Retinal pigment epithelial cell (primary cell): ENCODE measurements at regions not wholly inside any gene's neighbourhood (a gene's known extent, or its start where the extent isn't known, plus 50 kb on each side); places are given as distances from the start of the nearest gene placed in this dataset.

Experiments
- DNase-seq: peaks from one replicate; pipeline ENCODE4 v3.0.0-alpha.2; 2010; ENCODE audit warnings: low read depth
- H3K4me3 ChIP-seq: 2 replicates; pipeline ENCODE4 v1.5.1; 2011; ENCODE audit warnings: mild to moderate bottlenecking, low read length, control low read depth, moderate library complexity
- TF ChIP-seq, protein P1 (sequence below): conservative IDR thresholded peaks from 2 replicates; pipeline ENCODE4 v1.5.1; 2011; ENCODE audit warnings: low read depth, low read length, control low read depth, inconsistent platforms

DNA sequence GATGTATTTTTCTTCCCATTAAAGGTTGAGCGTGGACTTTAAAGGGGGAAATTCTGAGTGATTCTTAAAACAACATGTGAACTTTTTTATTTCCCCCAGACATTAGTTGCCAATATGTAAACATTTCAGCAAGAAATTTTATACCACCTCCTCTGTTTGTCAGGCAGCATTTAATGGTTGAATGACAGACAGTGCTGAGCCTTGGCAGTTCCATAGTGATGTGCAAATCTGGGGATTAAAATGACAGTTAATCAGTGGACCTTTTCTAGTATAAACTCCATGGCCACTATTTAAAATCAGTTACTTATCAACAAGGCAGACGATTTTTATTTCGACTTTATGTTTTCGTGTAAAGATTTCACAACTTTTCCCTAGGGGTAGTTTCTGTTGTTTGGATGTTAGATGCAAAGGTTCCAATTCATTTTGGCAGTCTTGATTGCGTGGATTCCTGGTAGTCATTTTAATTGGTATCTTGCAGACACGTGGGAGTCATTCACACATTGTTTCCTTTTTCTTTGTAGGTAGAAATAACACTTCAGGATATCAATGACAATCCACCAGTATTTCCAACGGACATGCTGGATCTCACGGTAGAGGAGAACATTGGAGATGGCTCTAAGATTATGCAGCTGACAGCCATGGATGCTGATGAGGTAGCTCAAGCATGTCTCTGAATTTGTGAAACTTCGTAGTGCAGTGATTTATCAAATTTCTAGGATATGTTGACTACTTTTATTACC lies 83.7 kb downstream of the FAT4 start:
- H3K4me3 ChIP-seq = no peak overlapping the region
- TF ChIP-seq, protein P1, sequence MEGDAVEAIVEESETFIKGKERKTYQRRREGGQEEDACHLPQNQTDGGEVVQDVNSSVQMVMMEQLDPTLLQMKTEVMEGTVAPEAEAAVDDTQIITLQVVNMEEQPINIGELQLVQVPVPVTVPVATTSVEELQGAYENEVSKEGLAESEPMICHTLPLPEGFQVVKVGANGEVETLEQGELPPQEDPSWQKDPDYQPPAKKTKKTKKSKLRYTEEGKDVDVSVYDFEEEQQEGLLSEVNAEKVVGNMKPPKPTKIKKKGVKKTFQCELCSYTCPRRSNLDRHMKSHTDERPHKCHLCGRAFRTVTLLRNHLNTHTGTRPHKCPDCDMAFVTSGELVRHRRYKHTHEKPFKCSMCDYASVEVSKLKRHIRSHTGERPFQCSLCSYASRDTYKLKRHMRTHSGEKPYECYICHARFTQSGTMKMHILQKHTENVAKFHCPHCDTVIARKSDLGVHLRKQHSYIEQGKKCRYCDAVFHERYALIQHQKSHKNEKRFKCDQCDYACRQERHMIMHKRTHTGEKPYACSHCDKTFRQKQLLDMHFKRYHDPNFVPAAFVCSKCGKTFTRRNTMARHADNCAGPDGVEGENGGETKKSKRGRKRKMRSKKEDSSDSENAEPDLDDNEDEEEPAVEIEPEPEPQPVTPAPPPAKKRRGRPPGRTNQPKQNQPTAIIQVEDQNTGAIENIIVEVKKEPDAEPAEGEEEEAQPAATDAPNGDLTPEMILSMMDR = no peak
- DNase-seq = no peak

DNA sequence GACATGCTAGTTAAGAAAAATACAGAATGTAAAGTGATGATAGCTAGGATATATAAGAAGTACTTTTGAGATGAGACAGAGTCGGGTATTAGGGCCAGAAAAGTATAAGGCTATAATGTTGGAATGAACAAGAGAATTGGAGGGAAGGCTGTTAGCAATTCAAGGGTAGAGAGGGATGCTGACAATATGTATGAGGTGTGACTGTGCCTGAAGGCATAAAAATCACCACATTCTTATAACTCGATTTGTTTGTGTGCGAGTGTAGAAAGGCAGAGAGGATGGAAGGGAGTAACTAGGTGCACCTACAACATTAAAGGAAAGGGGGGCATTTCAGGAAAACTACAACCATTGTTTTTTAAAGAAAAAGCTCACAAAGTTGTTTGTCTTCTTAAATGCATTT lies 86.0 kb downstream of the FAT4 start:
- TF ChIP-seq, protein P1 = no peak
- no peak overlapping the region for H3K4me3 ChIP-seq
- DNase-seq = no peak

DNA sequence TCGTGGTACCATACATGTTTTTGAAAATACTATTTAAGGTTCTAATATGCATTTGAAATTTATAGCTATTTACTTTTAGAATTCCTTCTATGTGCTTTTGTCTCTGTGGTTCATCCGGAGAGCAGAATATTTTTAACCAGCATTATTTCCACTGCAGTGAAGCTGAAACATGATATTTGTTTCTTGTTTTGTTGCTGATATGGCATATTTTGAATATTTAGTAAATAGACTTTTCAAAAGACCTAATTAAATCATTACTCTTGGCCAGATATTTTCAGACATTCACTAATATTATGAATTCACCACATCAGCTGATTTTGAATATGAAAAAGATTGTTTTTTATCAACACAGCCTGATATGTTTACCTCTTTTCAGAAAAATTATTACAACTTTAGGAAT lies 87.0 kb downstream of the FAT4 start:
- no peak overlapping the region for H3K4me3 ChIP-seq
- DNase-seq = no peak
- TF ChIP-seq, protein P1 = no peak

DNA sequence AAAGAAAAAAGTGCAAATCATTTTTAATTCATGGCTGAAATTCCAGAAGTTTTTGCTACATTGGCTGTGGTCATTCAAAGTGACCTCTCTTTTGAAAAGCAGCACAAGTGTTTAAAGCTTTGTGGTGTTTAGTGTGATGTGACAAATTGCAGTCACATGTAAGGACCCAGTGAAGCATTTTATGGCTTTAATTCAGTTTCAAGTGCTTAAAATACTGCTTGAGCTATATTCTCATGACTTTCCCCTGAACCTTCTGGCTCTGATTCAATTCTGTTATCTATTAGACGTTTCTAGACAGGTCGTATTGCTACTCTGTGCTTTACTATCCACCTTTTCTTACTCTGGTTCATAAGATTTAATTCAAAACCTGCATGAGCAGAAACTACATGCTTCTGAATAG lies 105.8 kb downstream of the FAT4 start:
- TF ChIP-seq, protein P1 = no peak
- H3K4me3 ChIP-seq = no peak overlapping the region
- DNase-seq = no peak

DNA sequence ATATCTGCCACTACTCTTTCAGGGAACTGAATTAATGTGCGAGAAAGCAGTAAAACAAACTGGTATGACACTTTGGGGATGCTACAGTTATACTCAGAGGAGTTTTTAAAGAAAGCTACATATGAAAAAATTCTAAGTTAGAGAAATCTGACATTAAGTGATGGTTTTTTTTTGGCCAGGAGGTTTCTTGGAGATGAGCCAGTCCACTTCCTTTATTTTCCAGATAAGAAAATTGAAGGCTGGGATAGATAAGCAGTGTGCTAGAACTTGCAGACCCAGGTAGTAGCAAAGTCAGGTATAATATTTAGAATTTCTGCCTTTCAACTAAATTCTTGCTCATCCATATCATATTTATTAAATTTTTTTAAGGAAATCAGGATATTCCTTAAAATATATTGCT lies 106.8 kb downstream of the FAT4 start:
- DNase-seq = no peak
- no peak overlapping the region for H3K4me3 ChIP-seq
- TF ChIP-seq, protein P1 = no peak

DNA sequence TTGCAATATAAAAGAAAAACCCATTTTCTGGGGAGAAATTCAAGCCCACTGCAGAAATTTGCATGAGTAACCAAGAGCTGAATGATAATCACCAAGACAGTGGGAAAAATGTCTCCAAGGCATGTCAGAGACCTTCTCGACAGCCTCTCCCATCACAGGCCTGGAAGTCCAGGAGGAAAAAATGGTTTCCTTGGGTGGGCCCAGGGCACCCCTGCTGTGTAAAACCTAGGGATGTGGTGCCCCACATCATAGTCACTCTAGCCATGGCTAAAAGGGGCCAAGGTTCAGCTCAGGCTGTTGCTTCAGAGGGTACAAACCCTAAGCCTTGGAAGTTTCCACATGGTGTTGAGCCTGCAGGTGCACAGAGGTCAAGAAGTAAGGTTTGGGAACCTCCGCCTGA lies 108.4 kb downstream of the FAT4 start:
- TF ChIP-seq, protein P1 = no peak
- DNase-seq = no peak
- no peak overlapping the region for H3K4me3 ChIP-seq

DNA sequence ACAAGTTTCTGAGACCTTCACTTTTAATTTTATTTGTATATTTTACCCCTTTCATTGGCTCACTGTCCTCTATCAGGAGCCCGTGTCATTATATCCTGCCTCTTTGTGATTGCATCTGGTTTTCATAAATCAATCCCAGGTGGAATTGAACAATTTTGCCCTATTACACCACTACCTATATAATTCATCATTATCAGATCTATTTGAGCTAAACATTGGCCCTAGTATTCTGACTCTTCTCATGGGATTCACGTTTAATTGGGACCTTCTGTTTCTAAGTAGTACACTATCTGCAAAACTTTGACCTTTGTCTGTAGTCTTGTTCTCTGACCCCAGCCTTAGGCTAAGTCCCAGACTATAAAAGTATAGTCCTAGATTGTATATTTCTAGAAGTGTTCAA lies 114.1 kb downstream of the FAT4 start:
- no peak for DNase-seq
- no peak overlapping the region for H3K4me3 ChIP-seq
- TF ChIP-seq, protein P1 = no peak
